ENCODE measurements at regions not wholly inside any gene's neighbourhood (a gene's known extent, or its start where the extent isn't known, plus 50 kb on each side); places are given as distances from the start of the nearest gene placed in this dataset.

DNA sequence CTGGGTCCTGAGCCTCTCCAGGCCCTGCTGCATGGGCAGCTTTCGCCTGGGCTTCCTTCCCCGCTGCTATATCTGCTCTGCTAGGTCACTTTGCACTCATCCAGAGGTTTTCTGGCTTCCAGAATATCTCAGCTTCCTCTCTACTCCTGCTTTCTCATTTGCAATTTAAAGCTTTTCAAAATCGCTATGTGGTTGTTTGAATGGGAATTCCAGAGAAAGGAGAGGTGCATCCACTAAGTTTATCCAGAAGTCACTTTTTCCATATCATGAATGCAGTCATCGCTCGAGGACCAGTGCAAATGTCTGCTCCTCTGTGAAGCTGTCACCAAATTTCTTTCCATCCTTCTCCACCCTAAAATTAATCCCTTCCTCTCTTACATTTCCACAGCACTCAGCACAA lies 61.2 kb downstream of the SOD2 start:
- TF ChIP-seq, protein P1, sequence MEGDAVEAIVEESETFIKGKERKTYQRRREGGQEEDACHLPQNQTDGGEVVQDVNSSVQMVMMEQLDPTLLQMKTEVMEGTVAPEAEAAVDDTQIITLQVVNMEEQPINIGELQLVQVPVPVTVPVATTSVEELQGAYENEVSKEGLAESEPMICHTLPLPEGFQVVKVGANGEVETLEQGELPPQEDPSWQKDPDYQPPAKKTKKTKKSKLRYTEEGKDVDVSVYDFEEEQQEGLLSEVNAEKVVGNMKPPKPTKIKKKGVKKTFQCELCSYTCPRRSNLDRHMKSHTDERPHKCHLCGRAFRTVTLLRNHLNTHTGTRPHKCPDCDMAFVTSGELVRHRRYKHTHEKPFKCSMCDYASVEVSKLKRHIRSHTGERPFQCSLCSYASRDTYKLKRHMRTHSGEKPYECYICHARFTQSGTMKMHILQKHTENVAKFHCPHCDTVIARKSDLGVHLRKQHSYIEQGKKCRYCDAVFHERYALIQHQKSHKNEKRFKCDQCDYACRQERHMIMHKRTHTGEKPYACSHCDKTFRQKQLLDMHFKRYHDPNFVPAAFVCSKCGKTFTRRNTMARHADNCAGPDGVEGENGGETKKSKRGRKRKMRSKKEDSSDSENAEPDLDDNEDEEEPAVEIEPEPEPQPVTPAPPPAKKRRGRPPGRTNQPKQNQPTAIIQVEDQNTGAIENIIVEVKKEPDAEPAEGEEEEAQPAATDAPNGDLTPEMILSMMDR (conservative IDR thresholded peaks at IDR 0.05 in 1 of 2, IDR thresholded peaks at IDR 0.05 in 1 of 2; ENCODE audit: low read depth in 1 of 2, low read length in 2 of 2): no peak
- TF ChIP-seq EZH2 (IDR thresholded peaks at IDR 0.05; ENCODE audit: low read length, missing control alignments): no peak
